Activated B cell treated with CpG ODN at 0.5 μM for 24 hours (primary cell): ENCODE measurements at regions not wholly inside any gene's neighbourhood (a gene's known extent, or its start where the extent isn't known, plus 50 kb on each side); places are given as distances from the start of the nearest gene placed in this dataset.

Experiments
- ATAC-seq: fragments of 200-7000 bp; cut with Tn5 transposase; one replicate; pipeline ENCODE4 v1.10.0; 2021; ENCODE audit warnings: low read depth, mild to moderate bottlenecking, moderate library complexity
- CTCF ChIA-PET: fragments of 350-600 bp; sonication (Branson Sonifier 250); formaldehyde crosslinking; loops from one replicate; lab custom pipeline; 2021; ENCODE audit warnings: antibody characterized with exemption; lab: Charles Lee
- POLR2A ChIA-PET: fragments of 350-600 bp; sonication (Branson Sonifier 250); formaldehyde crosslinking; loops from one replicate; lab custom pipeline; 2021; ENCODE audit warnings: antibody characterized with exemption; lab: Charles Lee
- DNase-seq: peaks from one replicate; pipeline ENCODE4 v3.0.0; 2022
- H3K27ac Mint-ChIP-seq: one replicate; pipeline ENCODE4 v1.8.0; 2020; ENCODE audit warnings: mixed read lengths
- H3K27me3 Mint-ChIP-seq: one replicate; pipeline ENCODE4 v1.8.0; 2021; ENCODE audit warnings: mixed read lengths
- H3K36me3 Mint-ChIP-seq: one replicate; pipeline ENCODE4 v1.8.0; 2021; ENCODE audit warnings: low read depth, mixed read lengths
- H3K4me1 Mint-ChIP-seq: one replicate; pipeline ENCODE4 v1.8.0; 2021; ENCODE audit warnings: mixed read lengths
- H3K4me3 Mint-ChIP-seq: one replicate; pipeline ENCODE4 v1.8.0; 2020; ENCODE audit warnings: mild to moderate bottlenecking, mixed read lengths
- H3K9me3 Mint-ChIP-seq: one replicate; pipeline ENCODE4 v1.8.0; 2020; ENCODE audit warnings: mixed read lengths
- intact Hi-C: fragments of 100-400 bp; cut with micrococcal nuclease; formaldehyde crosslinking; loops from one replicate; pipeline ENCODE4 v1.15.1; 2024
- TF ChIP-seq, protein P1 (sequence below): fragments of 200-600 bp; IDR thresholded peaks from one replicate; pipeline ENCODE4 v1.8.0; 2022; ENCODE audit warnings: antibody characterized with exemption, mild to moderate bottlenecking

DNA sequence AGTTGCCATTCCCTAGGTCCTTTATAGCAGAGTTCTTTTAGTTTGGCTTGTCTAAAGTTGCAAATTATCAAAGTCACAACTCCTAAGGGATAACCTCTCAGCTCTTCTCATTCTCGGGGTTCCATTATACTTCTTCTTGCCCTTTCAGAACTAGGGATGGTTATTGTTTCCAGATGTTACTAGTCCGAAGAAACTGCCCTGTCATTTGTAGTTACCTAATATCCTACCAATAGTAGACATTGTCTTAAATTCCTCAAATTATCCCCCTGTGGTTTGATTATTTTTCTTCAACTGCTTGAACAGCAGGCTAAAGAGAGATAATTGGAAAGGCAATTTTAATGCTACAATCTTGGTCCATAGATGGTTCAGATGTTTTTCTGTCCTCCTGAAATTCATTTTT lies 709.8 kb downstream of the KCTD16 start:
- CTCF ChIA-PET = no interaction called here

DNA sequence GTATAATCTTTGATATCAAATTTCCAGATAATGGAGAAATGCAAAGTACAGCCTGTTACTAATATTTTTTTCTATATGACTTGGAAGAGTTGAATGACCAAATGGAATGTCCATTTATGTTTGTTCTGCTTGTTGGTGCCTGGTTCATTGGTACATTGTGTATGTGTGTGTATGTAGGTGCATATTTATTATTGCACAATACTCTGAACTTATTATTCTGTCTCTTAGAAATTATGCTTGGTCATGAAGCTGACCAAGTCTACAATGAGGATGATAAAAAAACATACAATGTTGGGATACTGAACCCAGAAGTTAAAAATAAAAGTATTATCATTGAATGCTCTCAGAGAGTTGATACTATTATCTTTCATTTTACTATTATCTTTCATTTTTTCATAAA lies 706.3 kb downstream of the KCTD16 start:
- H3K4me1 Mint-ChIP-seq = no peaks in the 10 kb centered on the region
- POLR2A ChIA-PET = no interaction called here
- CTCF ChIA-PET = no interaction called here
- H3K27ac Mint-ChIP-seq = no peak overlapping the region
- no peaks in the 10 kb centered on the region for H3K9me3 Mint-ChIP-seq
- no peaks in the 10 kb centered on the region for H3K27me3 Mint-ChIP-seq
- H3K4me3 Mint-ChIP-seq = no peak overlapping the region
- intact Hi-C loops = no loop called here
- ATAC-seq (no peak), DNase-seq (no peak)
- TF ChIP-seq, protein P1, sequence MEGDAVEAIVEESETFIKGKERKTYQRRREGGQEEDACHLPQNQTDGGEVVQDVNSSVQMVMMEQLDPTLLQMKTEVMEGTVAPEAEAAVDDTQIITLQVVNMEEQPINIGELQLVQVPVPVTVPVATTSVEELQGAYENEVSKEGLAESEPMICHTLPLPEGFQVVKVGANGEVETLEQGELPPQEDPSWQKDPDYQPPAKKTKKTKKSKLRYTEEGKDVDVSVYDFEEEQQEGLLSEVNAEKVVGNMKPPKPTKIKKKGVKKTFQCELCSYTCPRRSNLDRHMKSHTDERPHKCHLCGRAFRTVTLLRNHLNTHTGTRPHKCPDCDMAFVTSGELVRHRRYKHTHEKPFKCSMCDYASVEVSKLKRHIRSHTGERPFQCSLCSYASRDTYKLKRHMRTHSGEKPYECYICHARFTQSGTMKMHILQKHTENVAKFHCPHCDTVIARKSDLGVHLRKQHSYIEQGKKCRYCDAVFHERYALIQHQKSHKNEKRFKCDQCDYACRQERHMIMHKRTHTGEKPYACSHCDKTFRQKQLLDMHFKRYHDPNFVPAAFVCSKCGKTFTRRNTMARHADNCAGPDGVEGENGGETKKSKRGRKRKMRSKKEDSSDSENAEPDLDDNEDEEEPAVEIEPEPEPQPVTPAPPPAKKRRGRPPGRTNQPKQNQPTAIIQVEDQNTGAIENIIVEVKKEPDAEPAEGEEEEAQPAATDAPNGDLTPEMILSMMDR = no peak
- no peaks in the 10 kb centered on the region for H3K36me3 Mint-ChIP-seq

More for the DNA sequence above, 709.8 kb downstream of the KCTD16 start:
- Mint-ChIP-seq H3K4me3 (no peak overlapping the region), H3K27me3 (no peaks in the 10 kb centered on the region), H3K27ac (no peak overlapping the region), H3K36me3 (no peaks in the 10 kb centered on the region), H3K9me3 (no peaks in the 10 kb centered on the region), H3K4me1 (no peaks in the 10 kb centered on the region)
- TF ChIP-seq, protein P1 = no peak
- ATAC-seq (no peak), DNase-seq (no peak)
- POLR2A ChIA-PET = no interaction called here
- intact Hi-C loops = no loop called here

GRCh38 chr5:144873076-144873475 lies 702.4 kb downstream of the KCTD16 start:
- ATAC-seq = no peak
- CTCF ChIA-PET = no interaction called here
- POLR2A ChIA-PET = no interaction called here
- H3K9me3 Mint-ChIP-seq = no peaks in the 10 kb centered on the region
- peaks cover 2% of the 10 kb centered on the region for H3K27me3 Mint-ChIP-seq
- DNase-seq = no peak
- H3K4me3 Mint-ChIP-seq = no peak overlapping the region
- no peaks in the 10 kb centered on the region for H3K36me3 Mint-ChIP-seq
- no peak overlapping the region for H3K27ac Mint-ChIP-seq
- intact Hi-C loops = no loop called here
- TF ChIP-seq, protein P1 = no peak
- no peaks in the 10 kb centered on the region for H3K4me1 Mint-ChIP-seq

DNA sequence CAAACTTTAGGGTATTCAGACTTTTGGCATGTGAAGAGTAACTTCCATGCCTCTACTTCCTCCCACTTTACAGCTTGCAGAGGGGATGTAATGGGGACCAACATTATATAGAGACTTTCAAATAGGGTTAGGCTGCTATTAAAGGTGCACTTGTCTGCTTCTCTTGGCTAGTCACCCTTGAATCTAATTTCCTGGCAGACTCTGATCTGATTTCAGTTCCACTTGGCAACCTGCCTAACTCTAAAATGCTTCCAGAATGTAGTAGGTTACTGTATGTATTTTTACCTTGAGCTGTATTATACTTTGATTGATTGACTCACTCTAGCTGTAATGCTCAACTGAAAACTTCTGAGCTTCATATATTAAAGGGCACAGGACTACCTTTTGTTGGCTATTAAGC lies 693.4 kb downstream of the KCTD16 start:
- TF ChIP-seq, protein P1 = no peak
- intact Hi-C loops = no loop called here
- CTCF ChIA-PET = no interaction called here
- Mint-ChIP-seq H3K27ac (no peak overlapping the region), H3K4me3 (no peak overlapping the region), H3K4me1 (peaks cover 13% of the 10 kb centered on the region), H3K9me3 (peaks cover 2% of the 10 kb centered on the region), H3K27me3 (peaks cover 2% of the 10 kb centered on the region), H3K36me3 (no peaks in the 10 kb centered on the region)
- DNase-seq = no peak
- ATAC-seq = peak; percentile 25
- POLR2A ChIA-PET = no interaction called here

DNA sequence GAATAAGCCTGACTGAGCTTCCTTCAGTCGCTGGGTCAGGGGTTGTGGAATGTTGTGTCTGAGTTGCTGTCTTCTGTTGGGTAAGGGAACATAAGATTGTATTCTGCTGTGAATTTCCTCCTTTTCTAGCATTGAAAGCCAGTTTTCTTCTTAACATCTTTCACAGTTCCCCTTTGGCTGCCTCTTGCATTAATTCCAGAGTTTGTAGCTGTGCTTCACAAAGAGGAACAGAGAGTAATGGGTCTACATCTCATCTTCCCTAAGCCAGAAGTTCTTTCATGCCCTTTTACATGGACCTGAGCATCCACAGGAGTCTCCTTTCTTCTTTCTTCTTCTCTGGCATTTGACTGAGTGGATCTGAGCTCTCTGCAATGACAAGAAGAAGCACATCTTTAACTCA lies 686.8 kb downstream of the KCTD16 start:
- Mint-ChIP-seq H3K27ac (no peak overlapping the region), H3K4me1 (peaks cover 9% of the 10 kb centered on the region), H3K36me3 (no peaks in the 10 kb centered on the region), H3K9me3 (no peaks in the 10 kb centered on the region), H3K27me3 (no peaks in the 10 kb centered on the region), H3K4me3 (no peak overlapping the region)
- ChIA-PET CTCF (no interaction called here), POLR2A (no interaction called here)
- intact Hi-C loops = no loop called here
- no peak for DNase-seq
- TF ChIP-seq, protein P1 = no peak
- ATAC-seq = no peak
